RWPE2 (cell line): ENCODE measurements at regions not wholly inside any gene's neighbourhood (a gene's known extent, or its start where the extent isn't known, plus 50 kb on each side); places are given as distances from the start of the nearest gene placed in this dataset.
A peak's percentile ranks its signal among the peaks of the same experiment; 100 is the strongest.

ENCODE experiments used
- ATAC-seq: fragments of 200-7000 bp; cut with Tn5 transposase; 3 replicates; pipeline ENCODE4 v1.9.1; 2021; ENCODE audit warnings: low read depth
- DNase-seq: peaks from one replicate; pipeline ENCODE4 v3.0.0-alpha.2; 2020; ENCODE audit warnings: low spot score
- H3K27ac ChIP-seq: fragments of 450-650 bp; 2 replicates; pipeline ENCODE4 v1.5.1; 2017; ENCODE audit warnings: mild to moderate bottlenecking; ENCODE audit not compliant: poor library complexity, severe bottlenecking
- H3K27me3 ChIP-seq: fragments of 250-450 bp; sonication (Bioruptor Pico); 2 replicates; pipeline ENCODE4 v1.5.1; 2021; ENCODE audit warnings: mild to moderate bottlenecking, moderate library complexity; ENCODE audit not compliant: insufficient read depth, poor library complexity, severe bottlenecking
- H3K36me3 ChIP-seq: fragments of 250-450 bp; sonication (Bioruptor Pico); 2 replicates; pipeline ENCODE4 v1.5.1; 2020; ENCODE audit warnings: low read depth, mild to moderate bottlenecking, moderate library complexity
- H3K4me1 ChIP-seq: fragments of 250-450 bp; sonication (Bioruptor Pico); 2 replicates; pipeline ENCODE4 v1.5.1; 2021; ENCODE audit warnings: mild to moderate bottlenecking, moderate library complexity; ENCODE audit not compliant: insufficient read depth, poor library complexity, severe bottlenecking
- H3K4me3 ChIP-seq: fragments of 250-450 bp; sonication (Bioruptor Pico); 2 replicates; pipeline ENCODE4 v1.5.1; 2021; ENCODE audit warnings: mild to moderate bottlenecking, moderate library complexity; ENCODE audit not compliant: severe bottlenecking
- H3K9me3 ChIP-seq: fragments of 250-450 bp; sonication (Bioruptor Pico); 2 replicates; pipeline ENCODE4 v1.5.1; 2021; ENCODE audit warnings: mild to moderate bottlenecking, moderate library complexity; ENCODE audit not compliant: severe bottlenecking
- CTCF ChIP-seq: fragments of 450-650 bp; IDR thresholded peaks from one replicate; pipeline ENCODE4 v1.5.1; 2017; ENCODE audit warnings: mild to moderate bottlenecking, moderate library complexity; ENCODE audit not compliant: poor library complexity, severe bottlenecking

DNA sequence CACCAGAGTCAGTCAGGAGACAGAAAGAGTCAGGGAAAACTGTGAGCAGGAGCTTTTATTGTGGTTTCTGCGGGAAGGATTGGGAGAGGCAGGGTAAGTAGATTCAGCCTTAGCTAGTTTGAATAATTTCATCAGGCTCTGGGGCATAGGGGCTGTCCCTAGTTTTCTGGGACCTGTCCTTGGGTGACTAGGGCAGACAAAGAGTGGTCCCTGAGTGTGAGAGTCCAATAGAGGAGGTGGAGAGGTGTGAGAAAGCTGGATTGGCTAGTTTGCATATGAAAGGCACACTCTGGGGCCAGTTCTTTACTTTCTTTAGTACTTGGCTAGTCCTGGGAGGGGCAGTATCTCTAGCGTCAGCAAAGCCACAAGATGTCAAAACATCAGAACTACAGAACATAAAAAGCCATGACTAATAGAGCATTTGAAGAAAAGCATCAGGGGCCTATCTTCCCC is 255.6 kb downstream of the HS3ST3A1 start:
- peak; percentile 6 for TF ChIP-seq CTCF
- ATAC-seq (peak; percentile 69), DNase-seq (no peak)
- H3K4me3 ChIP-seq: no peak overlapping the region
- no peaks in the 10 kb centered on the region for H3K9me3 ChIP-seq
- H3K4me1 ChIP-seq: peaks cover 30% of the 10 kb centered on the region
- H3K27ac ChIP-seq: peak overlapping the region; percentile 100
- no peaks in the 10 kb centered on the region for H3K27me3 ChIP-seq
- H3K36me3 ChIP-seq: no peaks in the 10 kb centered on the region

GRCh38 chr17:13338421-13338820 is 263.3 kb downstream of the HS3ST3A1 start:
- no peak overlapping the region for H3K4me3 ChIP-seq
- no peaks in the 10 kb centered on the region for H3K9me3 ChIP-seq
- no peak for DNase-seq
- H3K4me1 ChIP-seq: peaks cover 10% of the 10 kb centered on the region
- H3K27ac ChIP-seq: peak overlapping the region; percentile 36
- H3K36me3 ChIP-seq: no peaks in the 10 kb centered on the region
- TF ChIP-seq CTCF: no peak
- no peaks in the 10 kb centered on the region for H3K27me3 ChIP-seq
- ATAC-seq: no peak; the same call in 2 of the 3 replicates

- Histone ChIP-seq H3K27me3 (no peaks in the 10 kb centered on the region), H3K9me3 (no peaks in the 10 kb centered on the region), H3K4me1 (peaks cover 10% of the 10 kb centered on the region), H3K36me3 (no peaks in the 10 kb centered on the region), H3K4me3 (peak overlapping the region; percentile 20), H3K27ac (peak overlapping the region; percentile 36)
- peak; percentile 74 for ATAC-seq
- no peak for DNase-seq
- peak; percentile 97 for TF ChIP-seq CTCF
These were observed 263.8 kb downstream of the HS3ST3A1 start for GRCh38 chr17:13337864-13338371.

DNA sequence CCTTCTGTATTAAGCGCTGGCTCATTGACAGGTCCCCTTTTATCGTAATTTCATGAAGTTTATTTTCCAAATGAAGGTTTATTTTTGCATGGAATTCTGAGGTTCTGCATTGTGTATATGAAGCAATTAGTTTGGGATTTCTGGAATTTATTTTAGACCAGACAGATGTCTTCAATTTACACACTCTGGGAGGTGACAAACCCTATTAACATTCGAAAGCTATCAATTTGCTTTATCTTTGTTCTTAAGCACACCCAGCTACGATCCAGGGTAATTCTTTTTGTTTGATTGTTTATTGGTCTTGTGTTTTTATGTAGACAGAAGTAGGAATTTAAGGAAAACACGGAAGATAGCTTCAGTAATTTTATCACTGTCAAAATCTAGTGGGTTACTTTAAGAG is 264.6 kb downstream of the HS3ST3A1 start:
- DNase-seq (no peak), ATAC-seq (no peak)
- TF ChIP-seq CTCF: no peak
- Histone ChIP-seq H3K27me3 (no peaks in the 10 kb centered on the region), H3K27ac (no peak overlapping the region), H3K4me1 (peaks cover 10% of the 10 kb centered on the region), H3K9me3 (no peaks in the 10 kb centered on the region), H3K36me3 (no peaks in the 10 kb centered on the region), H3K4me3 (no peak overlapping the region)

DNA sequence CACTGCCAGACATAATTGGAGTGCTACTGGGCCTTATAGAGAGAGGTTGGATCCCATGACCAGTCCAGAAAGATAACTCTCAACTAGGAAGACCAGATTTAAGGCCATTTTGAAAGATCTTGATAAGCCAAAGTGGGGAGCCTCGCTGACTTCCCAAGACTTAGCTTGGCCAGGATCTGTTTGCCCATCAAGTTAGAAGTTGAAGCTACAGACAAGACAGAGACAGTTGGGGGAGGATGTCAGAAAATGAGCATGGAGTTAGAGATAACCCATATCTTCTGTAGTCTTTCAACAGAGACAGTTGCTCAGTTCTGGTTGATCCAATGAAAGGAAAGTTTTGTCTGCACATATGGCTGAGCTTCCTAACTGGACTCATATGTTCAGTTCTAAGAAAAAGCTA is 267.4 kb downstream of the HS3ST3A1 start:
- H3K4me1 ChIP-seq: peaks cover 13% of the 10 kb centered on the region
- H3K36me3 ChIP-seq: no peaks in the 10 kb centered on the region
- H3K4me3 ChIP-seq: no peak overlapping the region
- ATAC-seq (no peak), DNase-seq (no peak)
- no peaks in the 10 kb centered on the region for H3K27me3 ChIP-seq
- no peak for TF ChIP-seq CTCF
- no peaks in the 10 kb centered on the region for H3K9me3 ChIP-seq
- H3K27ac ChIP-seq: no peak overlapping the region
